Activated CD4-positive, CD25-positive, alpha-beta regulatory T cell treated with anti-CD3 and anti-CD28 coated beads, Interleukin-2, amount 50 U/mL, for 72 hours (primary cell): ENCODE measurements at regions not wholly inside any gene's neighbourhood (a gene's known extent, or its start where the extent isn't known, plus 50 kb on each side); places are given as distances from the start of the nearest gene placed in this dataset.

ENCODE experiments used
- DNase-seq: peaks from one replicate; pipeline ENCODE4 v3.0.0; 2021

- no peak for DNase-seq
Measured at GRCh38 chr1:193806079-193807048, 620.0 kb upstream of the B3GALT2 start.

DNA sequence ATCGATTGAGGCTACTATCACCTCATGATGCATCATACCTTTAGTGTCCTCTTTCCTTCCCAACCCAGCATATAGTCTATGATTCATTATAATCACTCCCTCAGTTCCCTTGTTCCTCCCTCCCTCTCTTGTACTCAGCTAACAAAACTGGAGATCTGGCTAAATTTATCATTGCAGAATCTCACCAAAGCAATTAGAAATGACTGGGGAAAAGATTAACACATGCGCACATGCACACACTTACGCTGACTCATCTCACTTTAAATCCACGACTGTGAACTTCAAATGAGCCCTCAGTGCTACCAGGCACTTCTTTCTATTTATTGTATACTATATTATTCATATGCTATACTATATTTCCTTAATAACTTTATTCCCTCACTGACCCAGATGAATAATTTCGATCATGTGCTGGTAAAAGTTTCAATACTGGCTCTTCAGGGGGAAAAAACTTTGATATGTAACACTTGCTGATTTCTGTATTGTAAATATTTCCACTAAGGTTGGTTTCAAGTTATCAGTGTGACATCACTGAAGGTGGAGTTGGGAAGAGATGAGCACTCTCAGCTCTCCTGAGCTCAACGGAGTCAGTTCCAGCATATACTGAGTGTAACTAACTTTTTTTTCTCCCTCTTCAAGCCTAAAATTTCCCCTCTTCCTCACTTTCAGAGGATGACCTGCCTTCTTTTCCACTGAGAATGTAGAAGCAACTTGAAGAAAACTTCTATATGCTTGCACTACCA is 613.7 kb upstream of the B3GALT2 start:
- no peak for DNase-seq

- DNase-seq = no peak
Measured at GRCh38 chr1:193799371-193799770, 613.0 kb upstream of the B3GALT2 start.

GRCh38 chr1:193794239-193794638 is 607.8 kb upstream of the B3GALT2 start:
- no peak for DNase-seq

DNA sequence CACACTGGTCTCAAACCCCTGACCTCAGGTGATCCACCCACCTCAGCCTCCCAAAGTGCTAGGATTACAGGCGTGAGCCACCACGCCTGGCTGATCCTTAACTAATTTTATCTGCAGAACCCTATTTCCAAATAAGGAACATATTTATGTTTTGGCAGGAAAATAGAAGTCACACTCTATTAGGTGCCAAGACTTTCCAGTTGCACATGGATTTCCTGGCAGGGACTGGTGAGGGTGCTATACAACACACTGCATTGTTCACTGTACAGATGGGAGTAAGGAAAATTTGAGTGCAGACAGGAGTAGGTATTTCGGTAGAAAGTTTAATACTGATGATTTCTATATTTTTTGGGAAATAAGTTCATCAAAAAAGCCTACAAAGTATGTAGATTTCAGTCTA is 605.3 kb upstream of the B3GALT2 start:
- DNase-seq = no peak

GRCh38 chr1:193787061-193787460 is 600.6 kb upstream of the B3GALT2 start:
- no peak for DNase-seq

- DNase-seq = no peak
Measured at GRCh38 chr1:193785850-193786420, 599.5 kb upstream of the B3GALT2 start.

GRCh38 chr1:193774536-193775323 is 588.3 kb upstream of the B3GALT2 start:
- no peak for DNase-seq

- no peak for DNase-seq
Measured at GRCh38 chr1:193771596-193771995, 585.2 kb upstream of the B3GALT2 start.

GRCh38 chr1:193769651-193770050 is 583.2 kb upstream of the B3GALT2 start:
- no peak for DNase-seq

- DNase-seq = no peak
Measured at GRCh38 chr1:193767886-193768285, 581.5 kb upstream of the B3GALT2 start.

DNA sequence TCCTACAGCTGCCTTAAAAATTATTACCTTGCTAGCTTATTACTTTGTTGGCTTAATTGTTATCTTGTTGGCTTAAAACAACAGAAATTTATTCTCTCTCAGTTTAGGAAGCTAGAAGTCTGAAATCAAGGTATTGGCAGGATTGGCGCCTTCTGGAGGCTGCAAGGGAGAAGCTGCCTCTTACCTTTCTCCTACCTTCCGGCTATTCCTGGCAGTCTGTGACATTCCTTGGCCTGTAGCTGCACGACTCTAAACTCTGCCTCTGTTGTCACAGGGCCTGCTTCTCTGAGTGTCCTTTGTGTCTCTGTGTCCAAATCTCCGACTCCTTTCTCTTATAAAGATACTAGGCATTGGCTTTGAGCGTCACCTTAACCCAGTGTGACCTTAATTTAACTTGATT is 579.9 kb upstream of the B3GALT2 start:
- DNase-seq = no peak

DNA sequence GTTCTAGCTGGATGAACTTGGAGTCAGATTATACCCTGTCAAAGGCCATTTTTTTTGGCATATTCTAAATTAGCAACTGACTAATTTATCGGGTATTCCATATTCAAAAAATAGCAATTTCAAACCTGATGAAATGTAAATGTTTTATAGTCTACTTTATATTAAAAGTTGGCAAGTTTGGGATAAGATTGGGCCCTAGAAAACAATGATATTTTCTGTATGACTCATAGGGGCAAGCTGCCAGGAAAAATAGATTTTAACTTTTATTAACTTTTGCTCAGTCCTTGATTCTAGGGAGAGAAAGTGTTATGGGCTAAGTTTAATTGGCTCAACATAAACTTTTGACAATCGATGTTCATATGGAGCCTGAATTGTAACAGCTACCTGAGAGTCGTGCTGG is 576.9 kb upstream of the B3GALT2 start:
- DNase-seq = no peak

DNA sequence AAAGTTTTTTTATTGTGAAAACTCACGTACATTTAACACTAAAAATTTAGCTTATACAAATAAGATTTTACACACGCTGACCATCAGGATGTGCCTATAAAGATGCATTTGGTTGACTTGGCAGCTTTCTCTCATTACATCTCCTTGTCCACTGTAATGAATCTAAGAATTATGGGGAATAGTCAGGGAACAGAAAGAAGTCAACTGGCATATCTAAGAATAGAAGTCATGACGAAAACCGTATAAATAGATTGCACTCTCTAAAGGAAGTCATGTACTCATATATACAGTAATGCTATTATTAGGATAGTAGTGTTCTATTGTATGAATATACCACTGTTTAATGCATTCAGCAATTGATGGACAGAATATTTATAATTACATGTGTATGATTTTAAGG is 575.8 kb upstream of the B3GALT2 start:
- DNase-seq = no peak

DNA sequence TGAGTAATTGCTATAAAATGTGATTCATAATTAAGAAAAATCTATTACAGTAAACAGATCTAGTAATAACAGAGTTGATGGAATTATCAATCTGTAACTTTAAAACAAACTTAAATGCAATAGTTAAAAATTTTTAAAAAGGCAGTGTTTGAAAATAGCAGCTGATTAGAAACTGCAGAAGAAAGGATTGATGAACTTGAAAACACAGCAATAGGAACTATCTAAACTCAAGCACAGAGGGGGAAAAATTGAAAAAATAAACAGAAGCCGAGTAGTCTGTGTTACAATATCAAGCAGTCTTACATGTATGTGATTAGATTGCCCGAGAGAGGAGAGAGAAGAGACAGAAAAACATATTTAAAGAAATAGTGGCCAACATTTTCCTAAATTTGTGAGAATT is 569.0 kb upstream of the B3GALT2 start:
- DNase-seq = no peak

DNA sequence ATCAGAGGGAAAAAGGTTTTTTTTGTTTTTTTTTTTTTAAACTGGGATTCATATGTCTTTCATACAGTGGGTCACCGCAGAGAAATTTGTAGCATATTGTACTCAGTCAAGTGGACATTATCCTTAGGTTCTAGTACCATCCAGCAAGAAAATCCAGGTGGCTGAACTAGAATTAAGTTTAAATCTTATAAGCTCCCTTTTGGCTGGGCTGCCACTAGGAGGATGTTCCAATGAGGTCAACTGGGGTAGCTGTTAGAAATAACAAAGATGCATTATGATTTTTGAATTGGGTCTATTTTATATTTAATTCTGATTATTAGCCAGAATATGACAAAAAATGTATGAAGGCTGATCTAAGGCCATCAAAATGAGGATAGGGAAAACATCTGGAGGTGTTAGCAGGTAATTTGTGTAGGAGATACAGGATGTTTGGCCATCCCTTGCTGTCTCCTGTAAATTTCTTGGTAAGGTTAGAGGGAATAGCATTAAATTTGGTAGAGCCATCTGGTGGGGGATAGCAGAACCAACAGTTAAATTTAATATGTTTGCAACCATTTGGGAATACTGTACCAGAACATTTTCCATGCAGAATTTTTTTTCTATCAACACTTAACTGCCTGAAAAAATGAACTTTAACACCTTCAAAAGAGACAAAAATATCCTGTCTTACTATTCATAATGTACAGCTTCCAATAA is 568.5 kb upstream of the B3GALT2 start:
- DNase-seq = no peak

- no peak for DNase-seq
Measured at GRCh38 chr1:193754151-193754550, 567.7 kb upstream of the B3GALT2 start.

DNA sequence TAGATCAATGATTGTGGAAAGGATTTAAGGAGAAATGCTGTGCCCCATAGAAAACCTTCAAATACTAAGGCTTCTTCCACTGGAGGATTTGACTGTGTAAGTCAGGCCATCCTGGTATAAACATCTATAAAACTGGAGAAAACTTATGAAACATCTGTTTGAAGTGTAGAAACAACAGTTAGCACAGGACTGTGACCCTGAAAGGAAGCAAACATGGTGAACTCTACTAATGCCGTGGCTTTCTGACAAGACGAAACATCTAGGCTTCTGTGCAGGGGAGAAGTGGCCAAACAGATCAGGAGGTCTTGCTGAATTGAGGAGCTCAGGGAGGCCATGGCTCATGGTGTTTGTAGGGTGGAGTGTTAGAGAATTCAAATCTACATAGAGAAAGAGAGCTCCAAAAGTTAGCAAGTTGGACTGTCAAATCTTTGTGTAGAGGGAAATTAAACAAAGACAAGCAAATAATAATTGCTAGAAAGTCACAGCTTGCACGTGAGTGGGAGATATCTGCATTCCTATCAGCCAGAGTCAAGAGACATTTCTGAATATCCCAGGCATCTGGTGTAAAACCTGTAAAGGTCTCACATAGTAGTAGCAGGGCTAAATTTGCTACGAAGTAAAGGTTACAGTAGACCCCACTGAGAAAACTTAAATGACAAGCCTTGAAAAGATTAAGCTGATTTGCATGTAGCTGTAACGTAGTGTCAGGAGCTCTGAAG is 566.8 kb upstream of the B3GALT2 start:
- no peak for DNase-seq

- no peak for DNase-seq
Measured at GRCh38 chr1:193749868-193750267, 563.5 kb upstream of the B3GALT2 start.

DNA sequence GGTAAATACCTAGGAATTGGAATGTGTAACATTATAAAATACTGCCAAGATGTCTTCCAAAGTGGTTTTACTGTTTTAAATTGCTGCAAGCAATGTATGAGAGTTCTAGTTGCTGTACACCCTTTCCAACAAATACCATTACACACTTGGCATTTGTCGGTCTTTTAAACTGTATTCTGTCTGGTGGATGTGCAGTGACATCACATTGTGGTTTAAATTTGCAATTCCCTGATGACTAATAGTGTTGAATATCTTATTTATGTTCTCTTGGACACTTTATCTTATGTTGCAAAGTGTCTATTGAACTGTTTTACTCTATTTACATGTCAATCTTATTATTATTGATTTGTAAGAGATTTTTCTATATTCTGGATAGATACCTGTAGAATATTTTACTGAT is 561.2 kb upstream of the B3GALT2 start:
- DNase-seq = no peak

DNA sequence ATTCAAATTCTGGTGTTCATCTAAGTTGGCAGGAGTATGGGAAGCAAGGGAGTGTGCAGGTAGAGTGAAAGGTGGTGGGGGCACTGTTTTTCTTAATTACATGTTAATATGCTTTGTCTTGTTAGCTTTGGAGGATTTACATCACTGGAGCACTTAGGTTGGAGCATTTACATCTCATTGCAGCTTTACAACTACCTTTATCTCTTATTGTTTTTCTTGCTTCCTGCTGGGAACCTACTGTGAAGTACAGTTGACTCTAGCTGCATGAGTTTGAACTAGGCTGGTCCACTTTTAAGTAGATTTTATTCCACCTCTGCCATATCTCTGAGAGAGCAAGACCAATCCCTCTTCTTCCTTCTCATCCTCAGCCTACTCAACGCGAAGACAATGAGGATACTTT is 554.8 kb upstream of the B3GALT2 start:
- no peak for DNase-seq

DNA sequence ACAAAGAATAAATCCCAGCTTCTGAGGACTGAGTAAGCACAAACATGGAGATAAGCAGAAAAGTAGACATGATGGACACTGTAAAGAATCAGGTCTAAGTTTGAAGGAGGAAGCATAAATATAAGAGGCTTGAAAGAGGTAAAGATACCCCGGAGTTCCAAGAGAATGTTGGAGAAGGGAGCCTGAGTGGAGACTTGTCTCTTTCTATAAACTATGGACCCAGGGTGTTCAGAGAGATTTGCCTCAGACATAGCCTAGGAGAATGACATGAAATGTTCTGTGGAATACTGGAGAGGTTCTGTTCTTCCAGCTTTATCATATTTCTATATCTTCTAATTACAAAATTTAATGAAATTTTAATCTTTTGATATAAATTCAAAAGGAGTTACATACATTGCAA is 554.3 kb upstream of the B3GALT2 start:
- DNase-seq = no peak
